ENCODE measurements at regions not wholly inside any gene's neighbourhood (a gene's known extent, or its start where the extent isn't known, plus 50 kb on each side); places are given as distances from the start of the nearest gene placed in this dataset.

DNA sequence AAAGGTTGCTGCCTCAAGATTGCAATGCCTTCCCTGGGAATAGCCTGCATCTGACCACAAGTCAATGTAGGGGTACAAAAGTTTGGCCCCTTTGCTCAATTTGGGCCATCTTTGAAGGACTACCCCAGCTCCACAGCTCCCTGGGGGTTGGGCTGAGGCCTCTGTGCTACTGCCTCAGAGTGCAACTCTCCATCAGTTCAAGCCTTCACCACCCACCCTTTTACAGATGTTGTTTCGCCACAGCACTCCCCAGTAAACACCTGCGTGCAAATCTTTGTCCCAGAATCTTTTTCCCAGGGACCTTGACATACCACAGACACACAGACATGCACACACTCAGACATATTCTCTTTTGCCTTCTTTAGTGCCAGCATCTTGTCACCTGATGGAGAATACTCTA, 66.0 kb upstream of the ANKRD1 start:
- no peak for FAIRE-seq
- 85 to 92% (median 91%) methylated on average over 2 of the region's 2 CpGs for WGBS, 3 donors
- H3K4me3 ChIP-seq (ENCODE audit: low read depth in 1 of 3, low read length in 3 of 3): no peak overlapping the region

DNA sequence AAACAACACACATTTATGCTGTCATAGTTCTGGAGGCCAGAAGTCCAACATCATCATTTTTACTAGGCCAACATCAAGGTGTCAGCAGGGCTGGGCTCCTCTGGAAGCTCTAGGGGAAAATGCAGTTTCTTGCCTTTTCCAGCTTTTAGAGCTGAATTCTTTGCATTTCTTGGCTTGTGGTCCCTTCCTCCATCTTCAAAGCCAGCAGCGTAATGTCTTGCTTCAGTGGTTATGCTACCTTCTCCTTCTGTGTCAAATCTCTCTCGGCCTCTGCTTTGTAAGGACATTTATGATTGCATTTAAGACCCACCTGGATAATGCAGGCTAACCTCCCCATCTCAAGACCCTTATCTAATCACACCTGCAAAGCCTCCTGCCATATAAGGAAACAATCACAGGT, 66.5 kb upstream of the ANKRD1 start:
- no peaks in the 10 kb centered on the region for H3K9me3 ChIP-seq (ENCODE audit: control insufficient read depth in 2 of 2, insufficient read depth in 1 of 2, low read depth in 1 of 2, low read length in 1 of 2)
- no peak overlapping the region for H3K4me3 ChIP-seq (ENCODE audit: low read depth in 1 of 3, low read length in 3 of 3)
- DNase-seq (no peak), FAIRE-seq (no peak)
- no peaks in the 10 kb centered on the region for H3K4me1 ChIP-seq (ENCODE audit: control insufficient read depth in 3 of 3, insufficient read depth in 2 of 3, low read depth in 1 of 3, low read length in 2 of 3)
- WGBS, 3 donors: 88 to 95% (median 92%) methylated on average over 2 of the region's 2 CpGs
- H3K36me3 ChIP-seq (ENCODE audit: control insufficient read depth in 3 of 3, insufficient read depth in 2 of 3, low read depth in 1 of 3, low read length in 3 of 3): no peaks in the 10 kb centered on the region
- no peaks in the 10 kb centered on the region for H3K27me3 ChIP-seq (ENCODE audit: control insufficient read depth in 3 of 3, insufficient read depth in 3 of 3, low read length in 3 of 3)
- no peak overlapping the region for H3K27ac ChIP-seq (ENCODE audit: low read depth in 1 of 3, low read length in 2 of 3)

More for the DNA sequence above, 66.0 kb upstream of the ANKRD1 start:
- H3K27me3 ChIP-seq (ENCODE audit: control insufficient read depth in 3 of 3, insufficient read depth in 3 of 3, low read length in 3 of 3): no peaks in the 10 kb centered on the region
- no peaks in the 10 kb centered on the region for H3K36me3 ChIP-seq (ENCODE audit: control insufficient read depth in 3 of 3, insufficient read depth in 2 of 3, low read depth in 1 of 3, low read length in 3 of 3)
- DNase-seq: no peak
- H3K27ac ChIP-seq (ENCODE audit: low read depth in 1 of 3, low read length in 2 of 3): no peak overlapping the region
- no peaks in the 10 kb centered on the region for H3K4me1 ChIP-seq (ENCODE audit: control insufficient read depth in 3 of 3, insufficient read depth in 2 of 3, low read depth in 1 of 3, low read length in 2 of 3)
- no peaks in the 10 kb centered on the region for H3K9me3 ChIP-seq (ENCODE audit: control insufficient read depth in 2 of 2, insufficient read depth in 1 of 2, low read depth in 1 of 2, low read length in 1 of 2)

DNA sequence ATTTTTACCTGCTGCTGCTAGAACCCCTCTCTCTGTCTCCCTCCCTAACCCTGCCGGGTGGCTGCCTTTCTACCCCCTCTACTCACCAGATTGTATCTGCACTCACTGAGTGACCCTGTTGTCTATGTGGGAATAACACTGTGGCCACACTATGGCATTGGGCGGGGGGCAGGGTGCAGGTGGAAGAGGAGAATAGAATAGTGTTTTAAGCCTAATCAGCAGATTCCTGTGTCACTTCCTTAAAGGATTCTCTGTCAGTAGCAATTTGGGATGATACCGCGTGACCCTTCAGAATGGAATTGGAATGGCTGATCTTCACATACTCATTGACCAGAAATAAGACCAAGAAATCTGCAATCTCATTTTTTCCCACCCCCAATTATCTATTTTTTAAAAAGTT, 67.1 kb upstream of the ANKRD1 start:
- FAIRE-seq (no peak), DNase-seq (no peak)
- Histone ChIP-seq H3K4me1 (ENCODE audit: control insufficient read depth in 3 of 3, insufficient read depth in 2 of 3, low read depth in 1 of 3, low read length in 2 of 3) (no peaks in the 10 kb centered on the region), H3K27ac (ENCODE audit: low read depth in 1 of 3, low read length in 2 of 3) (no peak overlapping the region), H3K27me3 (ENCODE audit: control insufficient read depth in 3 of 3, insufficient read depth in 3 of 3, low read length in 3 of 3) (no peaks in the 10 kb centered on the region), H3K9me3 (ENCODE audit: control insufficient read depth in 2 of 2, insufficient read depth in 1 of 2, low read depth in 1 of 2, low read length in 1 of 2) (no peaks in the 10 kb centered on the region), H3K36me3 (ENCODE audit: control insufficient read depth in 3 of 3, insufficient read depth in 2 of 3, low read depth in 1 of 3, low read length in 3 of 3) (no peaks in the 10 kb centered on the region), H3K4me3 (ENCODE audit: low read depth in 1 of 3, low read length in 3 of 3) (no peak overlapping the region)
- WGBS, 3 donors: 90 to 93% (median 90%) methylated on average over 4 of the region's 4 CpGs

DNA sequence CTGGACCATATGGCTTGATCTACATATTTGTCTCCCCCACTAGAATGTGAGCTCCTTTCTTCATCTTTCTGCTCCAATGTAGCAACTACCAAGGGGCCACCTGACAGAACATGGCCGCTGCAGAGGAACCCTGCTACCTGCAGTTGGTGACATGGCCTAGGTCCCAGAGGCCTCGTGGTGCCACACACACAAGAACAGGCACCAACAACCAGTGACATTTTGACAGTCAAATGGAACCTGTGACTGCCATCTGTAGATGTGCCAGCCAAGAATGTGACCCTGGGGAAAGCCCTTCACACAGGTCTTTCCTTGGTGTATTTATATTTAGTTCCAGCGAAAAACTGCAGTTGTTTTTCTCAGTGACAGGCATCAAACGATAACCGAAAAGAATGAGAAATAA, 67.9 kb upstream of the ANKRD1 start:
- no peaks in the 10 kb centered on the region for H3K36me3 ChIP-seq (ENCODE audit: control insufficient read depth in 3 of 3, insufficient read depth in 2 of 3, low read depth in 1 of 3, low read length in 3 of 3)
- H3K9me3 ChIP-seq (ENCODE audit: control insufficient read depth in 2 of 2, insufficient read depth in 1 of 2, low read depth in 1 of 2, low read length in 1 of 2): no peaks in the 10 kb centered on the region
- H3K27ac ChIP-seq (ENCODE audit: low read depth in 1 of 3, low read length in 2 of 3): no peak overlapping the region
- H3K4me3 ChIP-seq (ENCODE audit: low read depth in 1 of 3, low read length in 3 of 3): no peak overlapping the region
- no peaks in the 10 kb centered on the region for H3K4me1 ChIP-seq (ENCODE audit: control insufficient read depth in 3 of 3, insufficient read depth in 2 of 3, low read depth in 1 of 3, low read length in 2 of 3)
- 81 to 87% (median 83%) methylated on average over 5 of the region's 5 CpGs for WGBS, 3 donors
- no peaks in the 10 kb centered on the region for H3K27me3 ChIP-seq (ENCODE audit: control insufficient read depth in 3 of 3, insufficient read depth in 3 of 3, low read length in 3 of 3)
- FAIRE-seq (no peak), DNase-seq (no peak)

DNA sequence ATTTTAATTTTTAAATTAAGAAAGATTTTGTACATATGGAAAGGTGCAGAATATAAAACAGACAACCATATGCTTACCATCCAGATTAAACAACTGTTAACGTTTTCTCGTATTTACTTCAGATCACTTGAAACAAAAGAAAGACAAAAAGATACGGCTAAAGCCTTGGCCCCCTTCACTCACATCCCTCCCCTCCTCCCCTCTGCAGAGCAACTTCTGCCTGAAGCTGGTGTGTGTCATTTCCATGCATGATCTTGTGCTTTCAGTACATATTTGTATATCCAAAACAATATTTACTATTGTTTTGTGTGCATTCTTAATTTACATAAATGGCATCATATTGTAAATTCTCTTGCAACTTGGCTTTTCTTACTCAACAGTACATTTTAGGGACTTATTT, 68.5 kb upstream of the ANKRD1 start:
- Histone ChIP-seq H3K9me3 (ENCODE audit: control insufficient read depth in 2 of 2, insufficient read depth in 1 of 2, low read depth in 1 of 2, low read length in 1 of 2) (no peaks in the 10 kb centered on the region), H3K27me3 (ENCODE audit: control insufficient read depth in 3 of 3, insufficient read depth in 3 of 3, low read length in 3 of 3) (no peaks in the 10 kb centered on the region), H3K36me3 (ENCODE audit: control insufficient read depth in 3 of 3, insufficient read depth in 2 of 3, low read depth in 1 of 3, low read length in 3 of 3) (no peaks in the 10 kb centered on the region), H3K4me3 (ENCODE audit: low read depth in 1 of 3, low read length in 3 of 3) (no peak overlapping the region), H3K4me1 (ENCODE audit: control insufficient read depth in 3 of 3, insufficient read depth in 2 of 3, low read depth in 1 of 3, low read length in 2 of 3) (no peaks in the 10 kb centered on the region), H3K27ac (ENCODE audit: low read depth in 1 of 3, low read length in 2 of 3) (no peak overlapping the region)
- no peak for FAIRE-seq
- 80 to 89% (median 84%) methylated on average over 3 of the region's 3 CpGs for WGBS, 3 donors
- no peak for DNase-seq

DNA sequence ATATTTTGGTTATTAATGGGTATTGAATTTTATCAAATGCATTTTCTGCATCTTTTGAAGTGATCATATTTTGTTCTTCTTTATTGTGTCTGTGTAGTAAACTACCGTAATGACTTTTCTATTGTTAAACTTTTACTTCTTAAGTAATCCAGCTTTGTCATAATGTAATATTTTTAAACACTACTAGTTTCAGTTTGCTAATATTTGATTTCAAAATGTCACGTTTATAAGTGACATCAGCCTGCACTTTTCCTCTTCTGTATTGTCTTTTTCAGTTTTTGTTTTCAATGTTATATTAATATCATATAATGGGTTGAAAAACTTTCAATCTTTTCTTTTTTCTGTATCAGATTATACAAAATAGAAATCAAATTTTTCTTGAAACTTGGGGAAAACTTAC, 71.6 kb upstream of the ANKRD1 start:
- Histone ChIP-seq H3K36me3 (ENCODE audit: control insufficient read depth in 3 of 3, insufficient read depth in 2 of 3, low read depth in 1 of 3, low read length in 3 of 3) (no peaks in the 10 kb centered on the region), H3K4me3 (ENCODE audit: low read depth in 1 of 3, low read length in 3 of 3) (no peak overlapping the region), H3K9me3 (ENCODE audit: control insufficient read depth in 2 of 2, insufficient read depth in 1 of 2, low read depth in 1 of 2, low read length in 1 of 2) (no peaks in the 10 kb centered on the region), H3K27me3 (ENCODE audit: control insufficient read depth in 3 of 3, insufficient read depth in 3 of 3, low read length in 3 of 3) (no peaks in the 10 kb centered on the region), H3K27ac (ENCODE audit: low read depth in 1 of 3, low read length in 2 of 3) (no peak overlapping the region), H3K4me1 (ENCODE audit: control insufficient read depth in 3 of 3, insufficient read depth in 2 of 3, low read depth in 1 of 3, low read length in 2 of 3) (no peaks in the 10 kb centered on the region)
- 52 to 60% (median 54%) methylated on average over 2 of the region's 2 CpGs for WGBS, 3 donors
- no peak for DNase-seq
- peak; percentile 61 for FAIRE-seq

DNA sequence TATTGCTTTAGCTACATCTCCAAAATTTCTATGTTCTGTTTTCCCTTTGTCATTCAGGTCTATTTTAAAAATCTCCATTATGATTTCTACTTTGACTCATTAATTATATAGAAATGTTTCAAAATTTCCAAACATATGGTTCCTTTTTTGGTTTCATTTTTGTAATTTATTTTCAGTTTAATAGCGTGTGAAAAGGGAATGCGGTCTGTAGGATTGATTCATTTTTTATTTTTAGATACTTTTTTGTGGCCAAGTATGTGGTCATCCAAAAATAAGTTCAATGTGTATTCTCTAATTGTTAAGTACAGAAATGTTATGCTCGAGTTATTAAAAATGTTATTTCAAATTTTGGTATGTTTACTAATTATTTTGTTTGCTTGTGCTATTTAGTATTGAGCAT, 72.5 kb upstream of the ANKRD1 start:
- 44 to 77% (median 59%) methylated on average over 3 of the region's 3 CpGs for WGBS, 3 donors
- no peak for FAIRE-seq
- H3K36me3 ChIP-seq (ENCODE audit: control insufficient read depth in 3 of 3, insufficient read depth in 2 of 3, low read depth in 1 of 3, low read length in 3 of 3): no peaks in the 10 kb centered on the region

DNA sequence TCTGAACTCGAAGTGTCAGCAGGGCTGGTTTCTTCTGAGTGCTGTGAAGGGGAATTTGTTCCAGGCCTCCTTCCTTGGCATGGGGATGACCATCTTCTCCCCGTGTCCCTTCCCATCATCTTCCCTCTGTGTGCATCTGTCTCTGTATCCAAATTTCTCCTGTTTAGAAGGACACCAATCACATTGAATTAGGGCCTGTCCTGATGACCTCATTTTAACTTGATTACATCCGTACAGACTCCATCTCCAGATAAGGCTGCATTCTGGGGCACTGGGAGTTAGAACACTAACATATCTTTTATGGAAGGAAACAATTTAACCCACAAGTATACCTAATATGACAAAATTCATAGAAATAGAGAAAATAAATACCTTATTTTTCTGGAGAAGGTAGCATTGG, 76.8 kb upstream of the ANKRD1 start:
- no peak for FAIRE-seq
- 59 to 72% (median 66%) methylated on average over 3 of the region's 3 CpGs for WGBS, 3 donors
- no peak overlapping the region for H3K4me3 ChIP-seq (ENCODE audit: low read depth in 1 of 3, low read length in 3 of 3)
- no peaks in the 10 kb centered on the region for H3K4me1 ChIP-seq (ENCODE audit: control insufficient read depth in 3 of 3, insufficient read depth in 2 of 3, low read depth in 1 of 3, low read length in 2 of 3)
- no peak for DNase-seq
- H3K27me3 ChIP-seq (ENCODE audit: control insufficient read depth in 3 of 3, insufficient read depth in 3 of 3, low read length in 3 of 3): peaks cover 0 to 2% (median 0%) of the 10 kb centered on the region in 3 donors
- H3K9me3 ChIP-seq (ENCODE audit: control insufficient read depth in 2 of 2, insufficient read depth in 1 of 2, low read depth in 1 of 2, low read length in 1 of 2): no peaks in the 10 kb centered on the region
- no peaks in the 10 kb centered on the region for H3K36me3 ChIP-seq (ENCODE audit: control insufficient read depth in 3 of 3, insufficient read depth in 2 of 3, low read depth in 1 of 3, low read length in 3 of 3)
- no peak overlapping the region for H3K27ac ChIP-seq (ENCODE audit: low read depth in 1 of 3, low read length in 2 of 3)

More for the DNA sequence above, 72.5 kb upstream of the ANKRD1 start:
- no peak for DNase-seq
- no peaks in the 10 kb centered on the region for H3K27me3 ChIP-seq (ENCODE audit: control insufficient read depth in 3 of 3, insufficient read depth in 3 of 3, low read length in 3 of 3)
- no peak overlapping the region for H3K27ac ChIP-seq (ENCODE audit: low read depth in 1 of 3, low read length in 2 of 3)
- H3K9me3 ChIP-seq (ENCODE audit: control insufficient read depth in 2 of 2, insufficient read depth in 1 of 2, low read depth in 1 of 2, low read length in 1 of 2): no peaks in the 10 kb centered on the region
- no peak overlapping the region for H3K4me3 ChIP-seq (ENCODE audit: low read depth in 1 of 3, low read length in 3 of 3)
- no peaks in the 10 kb centered on the region for H3K4me1 ChIP-seq (ENCODE audit: control insufficient read depth in 3 of 3, insufficient read depth in 2 of 3, low read depth in 1 of 3, low read length in 2 of 3)

DNA sequence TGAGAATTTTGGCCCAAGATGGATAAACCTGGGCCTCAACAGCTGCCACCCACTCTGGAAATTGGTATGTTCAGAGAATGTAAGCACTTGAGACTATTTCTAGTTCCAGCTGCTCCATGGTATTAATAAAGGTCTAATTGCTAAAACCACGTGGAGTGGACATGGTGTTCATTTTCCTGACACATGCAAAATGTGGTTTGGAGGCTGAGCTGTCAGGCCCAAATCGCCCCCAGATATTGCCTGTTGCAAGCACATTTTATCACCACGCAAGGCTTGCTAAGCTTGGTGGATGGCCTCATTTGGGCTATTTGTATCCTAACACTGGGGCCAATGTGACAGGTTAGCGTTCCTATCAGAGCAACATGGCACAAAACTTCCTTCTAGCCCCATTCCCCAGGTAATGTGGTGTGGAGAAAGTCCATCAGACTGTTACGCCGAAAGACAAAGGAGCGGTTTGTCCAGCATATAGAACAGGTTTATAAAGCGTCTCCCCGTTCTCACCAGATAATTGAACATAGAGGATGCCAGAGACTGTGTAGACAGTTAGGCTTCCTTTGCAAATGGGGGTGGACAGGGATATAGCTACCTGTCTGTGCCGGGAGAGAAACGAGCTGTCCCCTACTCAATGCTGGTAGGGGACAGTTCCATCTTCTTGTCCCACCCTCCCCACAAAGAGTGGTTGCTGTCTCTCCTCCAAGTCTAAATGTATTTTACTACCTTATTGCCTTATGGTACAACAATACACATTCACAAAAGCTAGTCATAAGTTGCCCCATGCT, 78.0 kb upstream of the ANKRD1 start:
- Histone ChIP-seq H3K27me3 (ENCODE audit: control insufficient read depth in 3 of 3, insufficient read depth in 3 of 3, low read length in 3 of 3) (peaks cover 0 to 2% (median 0%) of the 10 kb centered on the region in 3 donors), H3K9me3 (ENCODE audit: control insufficient read depth in 2 of 2, insufficient read depth in 1 of 2, low read depth in 1 of 2, low read length in 1 of 2) (no peaks in the 10 kb centered on the region), H3K4me3 (ENCODE audit: low read depth in 1 of 3, low read length in 3 of 3) (no peak overlapping the region), H3K36me3 (ENCODE audit: control insufficient read depth in 3 of 3, insufficient read depth in 2 of 3, low read depth in 1 of 3, low read length in 3 of 3) (no peaks in the 10 kb centered on the region), H3K27ac (ENCODE audit: low read depth in 1 of 3, low read length in 2 of 3) (no peak overlapping the region), H3K4me1 (ENCODE audit: control insufficient read depth in 3 of 3, insufficient read depth in 2 of 3, low read depth in 1 of 3, low read length in 2 of 3) (no peaks in the 10 kb centered on the region)
- no peak for DNase-seq
- FAIRE-seq: no peak
- WGBS, 3 donors: 81 to 91% (median 81%) methylated on average over 11 of the region's 11 CpGs
